Transverse colon (tissue), 4 donors: ENCODE measurements at regions not wholly inside any gene's neighbourhood (a gene's known extent, or its start where the extent isn't known, plus 50 kb on each side); places are given as distances from the start of the nearest gene placed in this dataset.

ENCODE experiments used
- DNase-seq: peaks from one replicate; pipeline ENCODE4 v3.0.0-alpha.2; 2019
- H3K27ac ChIP-seq, 4 donors: fragments of 200-600 bp; sonication (generic); 2 replicates each; pipeline ENCODE4 v1.5.1; 2016 to 2018; ENCODE audit warnings: inconsistent platforms in 4 of 4
- H3K27me3 ChIP-seq: fragments of 200-600 bp; sonication (generic); 2 replicates; pipeline ENCODE4 v1.5.1; 2017; ENCODE audit warnings: inconsistent platforms
- H3K36me3 ChIP-seq, 4 donors: fragments of 200-600 bp; sonication (generic); 2 replicates each; pipeline ENCODE4 v1.5.1; 2017 to 2019; ENCODE audit warnings: inconsistent platforms in 4 of 4
- H3K4me1 ChIP-seq, 4 donors: fragments of 200-600 bp; sonication (generic); 2 replicates each; pipeline ENCODE4 v1.5.1; 2017 to 2020; ENCODE audit warnings: inconsistent platforms in 4 of 4
- H3K4me3 ChIP-seq, 4 donors: fragments of 200-600 bp; sonication (generic); 1 replicate in 1 of 4; 2 replicates in 3 of 4; pipeline versions ENCODE4 v1.5.1 to v1.6.1; 2017 to 2019; ENCODE audit warnings: inconsistent platforms in 4 of 4
- H3K9me3 ChIP-seq, 2 donors: fragments of 200-600 bp; sonication (generic); 2 replicates each; pipeline ENCODE4 v1.5.1; 2017 to 2019; ENCODE audit warnings: inconsistent platforms in 2 of 2
- CTCF ChIP-seq, 5 experiments: fragments of 200-600 bp in 3 of 5; fragments of 450-650 bp in 2 of 5; sonication (generic) in 3 of 5; IDR thresholded peaks; 1 replicate in 2 of 5; 2 replicates in 3 of 5; pipeline ENCODE4 v1.5.1; 2016 to 2017; ENCODE audit warnings: antibody characterized with exemption in 5 of 5, inconsistent platforms in 3 of 5, mild to moderate bottlenecking in 2 of 5, moderate library complexity in 1 of 5
- EP300 ChIP-seq: sonication (generic); formaldehyde crosslinking; IDR thresholded peaks from one replicate; pipeline ENCODE4 v1.6.1; 2017; ENCODE audit warnings: antibody characterized with exemption, low read depth
- POLR2A ChIP-seq: fragments of 450-650 bp; IDR thresholded peaks from one replicate; pipeline ENCODE4 v1.6.1; 2016; ENCODE audit warnings: antibody characterized with exemption, mild to moderate bottlenecking, moderate library complexity
- POLR2AphosphoS5 ChIP-seq, 3 donors: sonication (generic); formaldehyde crosslinking; IDR thresholded peaks; one replicate each; pipeline ENCODE4 v1.6.1; 2016; ENCODE audit warnings: antibody characterized with exemption in 3 of 3
- WGBS, 2 donors: methylation state at CpG; one replicate each; pipeline ENCODE4 v1.1.5; 2018; ENCODE audit warnings: low coverage in 1 of 2; 5-methylcytosine and 5-hydroxymethylcytosine counted together
- in situ Hi-C, 4 donors: fragments of 200-750 bp; cut with MboI; loops; one replicate each; pipeline versions ENCODE4 v1.15.0 to v1.15.1; 2017; ENCODE audit warnings: low sequenced_read_pairs in 3 of 4, low pct_ligation_motif_present in 1 of 4, low pct_unique_long_range_greater_than_20kb in 1 of 4
- intact Hi-C: fragments of 100-400 bp; cut with DNase I; formaldehyde crosslinking; loops from one replicate; pipeline ENCODE4 v1.15.1; 2023; ENCODE audit warnings: low total_unique reads

- in situ Hi-C loops: no loop called here
- Histone ChIP-seq H3K36me3 (no peaks in the 10 kb centered on the region), H3K9me3 (no peaks in the 10 kb centered on the region), H3K4me3 (no peak overlapping the region), H3K27me3 (peaks cover 2% of the 10 kb centered on the region), H3K4me1 (no peaks in the 10 kb centered on the region), H3K27ac (no peak overlapping the region)
- TF ChIP-seq EP300: no peak
- no peak for TF ChIP-seq POLR2A
- TF ChIP-seq CTCF (IDR thresholded peaks at IDR 0.05): no peak
- TF ChIP-seq POLR2AphosphoS5 (IDR thresholded peaks at IDR 0.05): no peak
- intact Hi-C loops: no loop called here
- WGBS, 2 donors: 65 to 68% methylated on average over 8 to 10 of the region's 10 CpGs
- no peak for DNase-seq
Observed at GRCh38 chr3:187590861-187591576, 79.2 kb downstream of the SST start.

GRCh38 chr3:187587076-187587475, 83.1 kb downstream of the SST start:
- DNase-seq: no peak
- H3K27ac ChIP-seq: no peak overlapping the region
- no peak overlapping the region for H3K4me3 ChIP-seq
- no peaks in the 10 kb centered on the region for H3K9me3 ChIP-seq
- TF ChIP-seq EP300 (no peak), POLR2AphosphoS5 (IDR thresholded peaks at IDR 0.05) (no peak), CTCF (IDR thresholded peaks at IDR 0.05) (no peak), POLR2A (no peak)
- H3K36me3 ChIP-seq: no peaks in the 10 kb centered on the region
- WGBS, 2 donors: 79 to 82% methylated on average over 4 of the region's 4 CpGs
- H3K4me1 ChIP-seq: no peaks in the 10 kb centered on the region
- intact Hi-C loops (no loop called here), in situ Hi-C loops (no loop called here)
- H3K27me3 ChIP-seq: no peaks in the 10 kb centered on the region

GRCh38 chr3:187586226-187586625, 84.0 kb downstream of the SST start:
- H3K4me1 ChIP-seq: no peaks in the 10 kb centered on the region
- in situ Hi-C loops (no loop called here), intact Hi-C loops (no loop called here)
- no peak overlapping the region for H3K4me3 ChIP-seq
- DNase-seq: no peak
- H3K27me3 ChIP-seq: no peaks in the 10 kb centered on the region
- no peak overlapping the region for H3K27ac ChIP-seq
- TF ChIP-seq EP300: no peak
- no peak for TF ChIP-seq CTCF (IDR thresholded peaks at IDR 0.05)
- no peak for TF ChIP-seq POLR2AphosphoS5 (IDR thresholded peaks at IDR 0.05)
- no peak for TF ChIP-seq POLR2A
- H3K36me3 ChIP-seq: no peaks in the 10 kb centered on the region
- no peaks in the 10 kb centered on the region for H3K9me3 ChIP-seq

- Histone ChIP-seq H3K27me3 (no peaks in the 10 kb centered on the region), H3K27ac (no peak overlapping the region), H3K36me3 (no peaks in the 10 kb centered on the region), H3K4me1 (no peaks in the 10 kb centered on the region), H3K4me3 (no peak overlapping the region), H3K9me3 (no peaks in the 10 kb centered on the region)
- DNase-seq: no peak
- TF ChIP-seq CTCF (IDR thresholded peaks at IDR 0.05): no peak
- no peak for TF ChIP-seq EP300
- TF ChIP-seq POLR2A: no peak
- TF ChIP-seq POLR2AphosphoS5 (IDR thresholded peaks at IDR 0.05): no peak
- WGBS, 2 donors: 67 to 74% methylated on average over 2 of the region's 2 CpGs
- intact Hi-C loops (no loop called here), in situ Hi-C loops (no loop called here)
Observed at GRCh38 chr3:187572441-187572840, 97.8 kb downstream of the SST start.
